HFFc6 (cell line): ENCODE measurements at regions not wholly inside any gene's neighbourhood (a gene's known extent, or its start where the extent isn't known, plus 50 kb on each side); places are given as distances from the start of the nearest gene placed in this dataset.
"Not testable (repeated sequence)": the region's sequence is repeated elsewhere in the genome, so short reads cannot be mapped to it uniquely, and the experiment has no call there.

Experiments
- DNase-seq: peaks from one replicate; pipeline ENCODE4 v3.0.0-alpha.2; 2018
- H3K27ac Mint-ChIP-seq: 2 replicates; pipeline ENCODE4 v1.8.0; 2020; ENCODE audit warnings: mild to moderate bottlenecking, mixed read lengths
- H3K27me3 Mint-ChIP-seq: 2 replicates; pipeline ENCODE4 v1.8.0; 2021; ENCODE audit warnings: mild to moderate bottlenecking, moderate library complexity, mixed read lengths; ENCODE audit not compliant: insufficient read depth
- H3K36me3 Mint-ChIP-seq: 2 replicates; pipeline ENCODE4 v1.8.0; 2021; ENCODE audit warnings: low read depth, mixed read lengths
- H3K4me1 Mint-ChIP-seq: 2 replicates; pipeline ENCODE4 v1.8.0; 2020; ENCODE audit warnings: low read depth, mixed read lengths
- H3K4me3 Mint-ChIP-seq: 2 replicates; pipeline ENCODE4 v1.8.0; 2020; ENCODE audit warnings: mild to moderate bottlenecking, moderate library complexity, mixed read lengths
- H3K9me3 Mint-ChIP-seq: 2 replicates; pipeline ENCODE4 v1.8.0; 2020; ENCODE audit warnings: mild to moderate bottlenecking, mixed read lengths
- CTCF ChIP-seq: fragments of 200-600 bp; sonication (generic); IDR thresholded peaks from 2 replicates; pipeline ENCODE4 v1.5.0; 2021; ENCODE audit warnings: antibody characterized with exemption, mild to moderate bottlenecking

GRCh38 chrX:119296973-119297372 is 60.9 kb downstream of the PGRMC1 start:
- H3K27me3 Mint-ChIP-seq, H3K4me3 Mint-ChIP-seq, DNase-seq, H3K27ac Mint-ChIP-seq, H3K36me3 Mint-ChIP-seq, H3K9me3 Mint-ChIP-seq, H3K4me1 Mint-ChIP-seq: not testable (repeated sequence)

- H3K4me1 Mint-ChIP-seq, H3K36me3 Mint-ChIP-seq, H3K27ac Mint-ChIP-seq, H3K27me3 Mint-ChIP-seq, H3K4me3 Mint-ChIP-seq, H3K9me3 Mint-ChIP-seq, DNase-seq: not testable (repeated sequence)
These were observed 63.7 kb downstream of the PGRMC1 start for GRCh38 chrX:119299812-119300211.

- DNase-seq, result no peak
- no peaks in the 10 kb centered on the region for H3K9me3 Mint-ChIP-seq
- no peak overlapping the region for H3K4me3 Mint-ChIP-seq
- no peak overlapping the region for H3K27ac Mint-ChIP-seq
- H3K4me1 Mint-ChIP-seq, result no peaks in the 10 kb centered on the region
- TF ChIP-seq CTCF, result no peak
- H3K36me3 Mint-ChIP-seq, result no peaks in the 10 kb centered on the region
- H3K27me3 Mint-ChIP-seq, result peaks cover 8% of the 10 kb centered on the region
These were observed 67.1 kb downstream of the PGRMC1 start for GRCh38 chrX:119303137-119303536.

- peak; percentile 0 for DNase-seq
- no peaks in the 10 kb centered on the region for H3K36me3 Mint-ChIP-seq
- H3K4me3 Mint-ChIP-seq, result no peak overlapping the region
- H3K27ac Mint-ChIP-seq, result no peak overlapping the region
- TF ChIP-seq CTCF, result no peak
- H3K27me3 Mint-ChIP-seq, result 0 out of 2 replicates have a peak, but pooled peaks cover 3% of the 10 kb centered on the region
- H3K9me3 Mint-ChIP-seq, result no peaks in the 10 kb centered on the region
- H3K4me1 Mint-ChIP-seq, result peaks cover 10% of the 10 kb centered on the region
These were observed 73.7 kb upstream of the SLC25A43 start for GRCh38 chrX:119325456-119325855.

- not testable (repeated sequence) for H3K9me3 Mint-ChIP-seq, H3K4me3 Mint-ChIP-seq, DNase-seq, H3K27me3 Mint-ChIP-seq, H3K4me1 Mint-ChIP-seq, H3K36me3 Mint-ChIP-seq, H3K27ac Mint-ChIP-seq
These were observed 67.3 kb upstream of the SLC25A43 start for GRCh38 chrX:119331873-119332272.

GRCh38 chrX:119332855-119333720 is 66.0 kb upstream of the SLC25A43 start:
- H3K36me3 Mint-ChIP-seq, H3K27me3 Mint-ChIP-seq, H3K27ac Mint-ChIP-seq, H3K4me1 Mint-ChIP-seq, H3K4me3 Mint-ChIP-seq, H3K9me3 Mint-ChIP-seq, DNase-seq: not testable (repeated sequence)

GRCh38 chrX:119333721-119334032 is 65.5 kb upstream of the SLC25A43 start:
- not testable (repeated sequence) for H3K4me3 Mint-ChIP-seq, DNase-seq, H3K36me3 Mint-ChIP-seq, H3K9me3 Mint-ChIP-seq, H3K27ac Mint-ChIP-seq, H3K27me3 Mint-ChIP-seq, H3K4me1 Mint-ChIP-seq

- not testable (repeated sequence) for H3K27me3 Mint-ChIP-seq, H3K36me3 Mint-ChIP-seq, DNase-seq, H3K27ac Mint-ChIP-seq, H3K9me3 Mint-ChIP-seq, H3K4me1 Mint-ChIP-seq, H3K4me3 Mint-ChIP-seq
These were observed 64.6 kb upstream of the SLC25A43 start for GRCh38 chrX:119334468-119335050.
